GM18502 (cell line): ENCODE measurements at regions not wholly inside any gene's neighbourhood (a gene's known extent, or its start where the extent isn't known, plus 50 kb on each side); places are given as distances from the start of the nearest gene placed in this dataset.

ENCODE experiments used
- ATAC-seq: cut with Tn5 transposase; IDR thresholded peaks from one replicate; pipeline ENCODE4 v1.9.1; 2021; ENCODE audit warnings: mild to moderate bottlenecking; ENCODE audit not compliant: unreplicated experiment, poor library complexity

GRCh38 chr4:31545330-31545729 lies 825.2 kb downstream of the PCDH7 start:
- no peak for ATAC-seq

DNA sequence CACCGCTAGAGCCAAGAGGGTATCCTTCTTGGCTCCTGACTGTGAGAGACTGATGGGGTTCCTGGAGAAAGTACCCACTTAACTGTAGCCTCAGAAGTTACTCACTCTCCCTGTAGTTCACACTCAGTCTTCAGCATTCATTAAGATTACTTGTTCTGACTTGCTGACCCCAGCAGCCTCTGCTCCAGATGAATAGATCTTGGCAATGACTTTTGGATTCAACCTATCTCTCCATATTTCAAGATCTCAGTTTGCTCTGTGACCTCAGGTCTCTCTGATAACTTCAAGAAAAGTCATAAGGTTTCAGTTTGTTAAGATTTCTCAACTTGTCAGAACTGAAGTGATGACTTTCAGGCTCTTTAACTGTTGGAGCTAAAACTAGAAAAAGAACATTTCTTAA lies 825.6 kb downstream of the PCDH7 start:
- ATAC-seq, result no peak

DNA sequence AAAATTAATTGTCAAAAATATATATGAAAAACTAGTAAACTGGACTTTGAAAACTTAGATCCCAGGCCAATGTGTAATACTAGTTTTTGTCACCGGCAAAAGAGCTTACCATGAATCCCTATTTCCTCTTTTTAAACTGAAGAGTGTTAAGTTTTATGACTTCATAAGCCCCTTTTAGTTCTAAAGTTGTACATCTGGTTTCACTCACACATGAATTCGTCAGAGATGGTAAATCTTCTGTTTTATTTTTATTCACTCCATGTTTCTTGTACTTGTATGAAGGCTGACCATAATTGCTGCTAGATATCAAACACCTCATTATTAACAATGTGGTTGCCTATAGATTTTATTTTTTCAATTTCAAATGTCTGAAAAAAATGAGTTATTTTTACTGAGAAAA lies 827.9 kb downstream of the PCDH7 start:
- ATAC-seq, result no peak

GRCh38 chr4:31548823-31549222 lies 828.7 kb downstream of the PCDH7 start:
- no peak for ATAC-seq

DNA sequence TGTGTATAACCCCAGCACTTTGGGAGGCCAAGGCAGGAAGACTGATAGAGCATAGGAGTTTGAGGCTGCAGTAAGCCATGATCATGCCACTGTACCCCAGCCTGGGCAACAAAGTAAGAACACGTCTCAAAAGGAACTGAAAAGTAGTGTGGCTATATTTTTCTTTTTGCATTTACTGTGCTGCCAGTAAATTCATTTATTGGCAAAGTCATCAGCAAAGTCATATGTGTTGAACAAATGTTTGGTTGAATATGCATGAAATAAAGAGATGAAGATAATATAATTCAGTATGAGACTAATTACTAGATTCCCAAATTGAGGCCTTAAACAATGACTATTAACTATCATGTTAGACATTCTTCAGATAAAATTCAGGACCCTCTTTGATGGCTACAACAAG lies 829.1 kb downstream of the PCDH7 start:
- no peak for ATAC-seq

DNA sequence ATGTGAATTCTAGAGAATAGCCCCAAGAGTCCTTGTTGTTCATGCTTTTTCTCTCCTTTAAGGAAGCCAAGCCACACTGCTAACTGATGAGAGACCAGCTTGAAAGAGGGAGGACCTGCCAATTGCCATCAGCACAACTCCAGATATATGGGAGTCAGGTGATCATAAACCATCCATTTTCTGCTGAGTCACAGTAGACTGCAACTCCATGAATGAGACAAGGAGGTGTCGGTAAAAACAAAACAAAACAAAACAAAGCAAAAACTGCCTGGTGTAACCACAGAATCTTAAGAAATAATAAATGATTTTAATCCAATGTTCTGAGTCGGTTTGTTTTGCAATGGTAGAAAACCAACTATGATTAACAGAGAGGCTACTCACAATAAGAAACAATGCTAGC lies 837.3 kb downstream of the PCDH7 start:
- ATAC-seq, result no peak

GRCh38 chr4:31573554-31573953 lies 853.4 kb downstream of the PCDH7 start:
- no peak for ATAC-seq

DNA sequence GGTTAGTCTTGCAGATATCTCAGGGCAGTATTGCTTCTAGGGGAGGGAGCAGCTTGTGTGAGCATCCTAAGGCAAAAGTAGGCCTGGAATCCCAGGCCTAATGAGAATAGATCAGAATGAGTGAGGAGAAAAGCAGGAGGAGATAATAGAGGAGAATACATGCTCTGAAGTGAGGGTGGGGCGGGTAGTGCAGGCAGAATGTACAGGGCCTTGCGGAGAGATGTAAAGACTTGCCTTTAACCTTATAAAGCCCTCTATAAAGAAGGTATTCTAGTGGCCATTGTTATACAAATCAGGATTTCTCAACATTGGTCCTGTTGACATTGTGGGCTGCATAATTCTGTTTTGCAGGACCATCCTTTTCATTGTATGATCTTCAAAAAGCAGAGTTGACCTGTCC lies 855.3 kb downstream of the PCDH7 start:
- ATAC-seq, result no peak

DNA sequence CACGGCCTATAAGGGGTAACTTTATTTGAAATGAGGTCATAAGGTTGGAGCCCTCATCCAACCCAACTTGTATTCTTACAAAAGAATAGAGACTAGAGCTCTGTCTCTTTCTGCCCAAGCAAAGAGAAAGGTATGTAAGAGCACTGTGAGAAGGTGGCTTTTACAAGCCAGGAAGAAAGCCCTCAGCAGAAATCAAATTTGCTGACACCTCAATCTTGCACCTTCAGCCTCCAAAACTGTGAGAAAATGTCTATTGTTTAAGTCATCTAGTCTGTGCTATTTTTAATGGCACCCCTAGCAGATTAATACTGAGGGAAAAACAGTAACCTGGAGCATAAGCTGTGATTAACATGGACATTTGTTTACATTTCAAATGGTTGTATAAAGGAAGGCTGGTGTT lies 860.7 kb downstream of the PCDH7 start:
- ATAC-seq, result no peak

DNA sequence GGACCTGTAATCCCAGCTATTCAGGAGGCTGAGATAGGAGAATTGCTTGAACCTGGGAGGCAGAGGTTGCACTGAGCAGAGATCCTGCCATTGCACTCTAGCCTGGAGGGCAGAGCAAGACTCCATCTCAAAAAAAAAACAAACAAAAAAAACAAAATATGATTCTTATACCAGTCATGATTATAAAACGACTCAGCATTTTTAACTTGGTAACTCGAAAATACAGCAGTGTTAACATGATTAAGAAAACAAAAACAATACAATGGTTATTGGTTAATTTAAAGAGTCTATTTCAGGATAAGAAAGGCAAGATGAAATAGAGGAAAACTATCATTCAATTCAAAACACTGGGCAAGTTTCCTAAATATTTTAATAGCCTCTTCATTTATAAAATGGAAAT lies 865.3 kb downstream of the PCDH7 start:
- ATAC-seq, result no peak

DNA sequence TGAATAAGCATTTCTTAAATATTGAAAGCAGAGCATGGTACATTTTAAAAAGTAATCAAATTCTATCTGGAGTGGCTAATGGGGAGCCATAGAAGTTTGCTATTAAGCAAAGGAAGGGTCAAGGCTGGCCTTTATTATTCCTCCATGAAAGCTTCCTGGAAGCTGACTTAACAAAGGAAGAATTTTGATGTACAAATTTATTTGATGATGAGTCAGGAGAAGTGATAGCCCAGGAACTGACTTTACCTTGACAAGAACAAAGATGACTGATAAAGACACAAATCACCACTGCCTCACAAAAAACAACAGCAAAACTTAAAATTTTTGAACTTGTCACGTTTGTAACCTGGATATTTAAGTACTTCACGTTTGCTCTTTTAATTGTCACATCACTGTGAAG lies 872.1 kb downstream of the PCDH7 start:
- no peak for ATAC-seq

DNA sequence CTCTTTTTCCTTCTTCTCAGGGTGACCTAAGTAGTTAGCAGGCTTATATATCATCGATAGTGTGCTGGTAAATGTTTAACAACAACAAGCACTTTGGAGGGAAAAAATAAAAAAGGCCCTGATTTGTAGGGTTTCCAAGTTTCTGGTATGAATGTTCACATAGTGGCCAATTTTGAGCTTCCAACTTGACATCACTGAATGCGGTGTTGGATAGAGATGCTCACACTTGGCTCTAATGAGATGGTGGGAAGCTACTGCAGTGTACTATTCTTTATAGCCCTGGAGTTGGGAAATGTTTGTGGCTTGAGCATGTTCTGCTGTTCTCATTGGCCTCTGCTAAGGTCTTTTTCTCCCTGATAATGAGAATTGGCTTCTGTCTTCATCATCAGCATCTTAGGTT lies 875.3 kb downstream of the PCDH7 start:
- ATAC-seq, result no peak

DNA sequence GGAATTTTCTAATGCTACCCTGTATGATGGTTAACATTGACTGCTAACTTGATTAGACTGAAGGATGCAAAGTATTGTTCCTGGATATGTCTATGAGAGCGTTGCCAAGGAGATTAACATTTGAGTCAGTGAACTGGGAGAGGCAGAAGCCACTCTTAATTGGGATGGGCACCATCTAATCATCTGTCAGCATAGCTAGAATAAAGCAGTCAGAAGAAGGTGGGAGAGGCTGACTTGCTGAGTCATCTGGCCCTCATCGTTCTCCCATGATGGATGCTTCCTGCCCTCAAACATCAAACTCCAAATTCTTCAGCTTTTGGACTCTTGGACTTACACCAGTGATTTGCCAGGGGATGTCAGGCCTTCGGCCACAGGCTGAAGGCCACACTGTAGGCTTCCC lies 878.5 kb downstream of the PCDH7 start:
- no peak for ATAC-seq

- ATAC-seq, result no peak
These were observed 881.6 kb downstream of the PCDH7 start for GRCh38 chr4:31601793-31602192.

DNA sequence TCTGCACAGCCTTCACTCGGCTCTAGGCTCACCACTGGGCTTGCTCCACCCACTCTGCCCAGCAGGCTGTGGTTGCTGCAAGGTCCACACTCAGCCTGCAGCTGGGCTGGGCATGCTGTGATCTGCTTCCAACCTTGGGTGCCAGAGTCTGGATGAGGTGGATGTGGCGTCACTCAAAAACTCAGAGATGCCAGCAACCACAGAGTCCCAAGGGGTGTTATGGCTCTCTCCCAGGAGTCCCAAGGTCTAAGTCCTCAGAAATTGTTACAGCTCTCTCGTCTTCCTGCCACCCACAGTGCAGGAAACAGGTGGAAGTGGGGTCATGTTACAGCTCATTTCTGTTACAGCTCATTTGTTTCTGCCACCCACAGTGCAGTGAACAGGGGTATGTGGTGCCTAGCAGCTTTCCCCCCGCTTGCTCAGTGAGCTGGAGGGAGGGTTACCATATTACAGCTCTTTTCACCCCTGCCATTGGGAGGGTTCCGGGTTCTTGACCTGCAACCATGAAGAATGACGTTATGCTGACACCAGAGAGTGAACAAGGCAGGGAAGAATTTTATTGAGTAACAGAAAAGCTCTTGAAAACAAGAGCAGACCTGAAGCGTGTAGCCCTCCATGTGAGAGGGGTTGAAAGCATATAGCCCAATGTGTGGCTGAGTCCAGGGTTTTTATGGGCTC lies 893.9 kb downstream of the PCDH7 start:
- no peak for ATAC-seq

DNA sequence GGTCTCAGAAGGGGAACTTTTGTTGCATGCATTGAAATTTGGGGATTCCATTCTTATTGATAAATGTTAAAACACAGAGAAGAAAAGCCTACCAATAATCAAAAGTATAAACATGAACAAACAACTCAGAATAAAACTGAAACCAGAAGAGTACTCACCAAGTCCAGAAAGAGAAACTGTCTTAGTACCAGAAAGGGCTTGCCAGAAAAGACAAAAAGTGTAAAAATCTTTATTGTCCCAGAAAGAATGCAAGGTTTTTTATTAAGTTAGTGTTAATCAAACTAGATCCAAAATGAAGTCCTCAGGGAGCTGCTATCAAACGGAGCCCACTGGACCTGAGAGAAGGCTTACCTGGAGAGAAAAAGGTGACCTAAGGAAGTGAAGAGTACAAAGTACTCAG lies 897.5 kb downstream of the PCDH7 start:
- ATAC-seq, result no peak

- ATAC-seq, result no peak
These were observed 900.3 kb downstream of the PCDH7 start for GRCh38 chr4:31620476-31620875.

- no peak for ATAC-seq
These were observed 925.1 kb downstream of the PCDH7 start for GRCh38 chr4:31645236-31645635.

DNA sequence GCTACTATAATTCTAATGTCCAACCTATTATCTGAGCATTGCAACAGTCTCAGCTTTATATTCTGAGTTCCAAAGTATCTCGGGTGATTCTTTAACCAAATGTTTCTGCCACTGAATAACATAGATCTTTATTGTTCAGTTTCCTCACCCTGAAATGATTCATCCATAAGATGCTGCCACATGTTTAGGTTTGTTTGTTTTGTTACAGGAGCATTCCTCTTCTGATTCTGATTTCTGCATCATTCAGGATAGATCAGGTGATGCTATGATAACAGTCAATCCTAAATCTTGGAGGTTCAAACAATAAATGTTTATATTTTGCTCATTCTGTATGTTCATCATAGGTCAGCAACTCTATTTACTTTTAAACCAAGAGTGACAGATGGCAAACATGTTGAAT lies 927.6 kb downstream of the PCDH7 start:
- ATAC-seq, result no peak

- no peak for ATAC-seq
These were observed 929.7 kb downstream of the PCDH7 start for GRCh38 chr4:31649878-31650277.

GRCh38 chr4:31651541-31651940 lies 931.4 kb downstream of the PCDH7 start:
- ATAC-seq, result no peak

DNA sequence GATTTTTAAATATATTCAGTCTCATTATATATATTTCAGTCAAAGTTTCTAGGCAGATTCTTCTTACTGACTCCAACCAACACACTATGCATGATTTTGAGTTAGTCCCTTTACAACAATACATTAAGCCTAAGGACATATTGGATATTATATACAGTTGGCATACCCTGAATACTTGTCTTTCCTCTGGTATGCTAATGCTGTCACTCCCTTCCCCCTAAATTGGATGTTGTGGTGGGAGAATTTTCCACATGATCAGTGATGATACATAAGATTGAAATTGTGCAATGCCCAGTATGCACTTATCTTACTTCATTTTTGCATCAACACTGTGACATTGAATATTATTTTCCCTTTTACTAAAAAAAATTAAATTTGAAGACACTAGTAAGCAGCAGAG lies 935.2 kb downstream of the PCDH7 start:
- no peak for ATAC-seq
